Dermis microvascular lymphatic vessel endothelial cell (primary cell): ENCODE measurements at regions not wholly inside any gene's neighbourhood (a gene's known extent, or its start where the extent isn't known, plus 50 kb on each side); places are given as distances from the start of the nearest gene placed in this dataset.
"Not testable (repeated sequence)": the region's sequence is repeated elsewhere in the genome, so short reads cannot be mapped to it uniquely, and the experiment has no call there.

Experiments
- DNase-seq, 2 donors: peaks; one replicate each; pipeline versions ENCODE4 v3.0.0 to v3.0.0-alpha.2; 2010; ENCODE audit warnings: low read depth in 2 of 2

GRCh38 chr15:58295637-58296215, 136.1 kb upstream of the LIPC start:
- DNase-seq: no peak

DNA sequence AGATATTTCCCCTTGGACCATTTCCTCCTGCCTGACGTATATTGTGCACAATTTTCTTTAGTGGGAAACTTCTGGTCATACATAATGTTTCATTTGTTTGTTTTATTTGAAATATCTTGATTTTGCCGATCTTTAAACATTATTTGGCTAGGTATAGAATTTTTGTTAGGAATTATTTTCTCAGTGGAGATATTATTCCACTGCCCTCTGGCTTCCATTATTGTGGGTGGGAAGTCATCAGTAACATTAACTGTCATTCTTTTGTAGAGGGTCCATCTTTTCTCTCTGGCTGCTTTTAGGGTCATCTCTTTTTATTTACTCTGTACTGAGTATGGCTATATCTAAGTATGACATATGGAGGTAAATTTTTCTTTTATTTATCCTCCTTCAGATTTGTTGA, 135.5 kb upstream of the LIPC start:
- no peak for DNase-seq

DNA sequence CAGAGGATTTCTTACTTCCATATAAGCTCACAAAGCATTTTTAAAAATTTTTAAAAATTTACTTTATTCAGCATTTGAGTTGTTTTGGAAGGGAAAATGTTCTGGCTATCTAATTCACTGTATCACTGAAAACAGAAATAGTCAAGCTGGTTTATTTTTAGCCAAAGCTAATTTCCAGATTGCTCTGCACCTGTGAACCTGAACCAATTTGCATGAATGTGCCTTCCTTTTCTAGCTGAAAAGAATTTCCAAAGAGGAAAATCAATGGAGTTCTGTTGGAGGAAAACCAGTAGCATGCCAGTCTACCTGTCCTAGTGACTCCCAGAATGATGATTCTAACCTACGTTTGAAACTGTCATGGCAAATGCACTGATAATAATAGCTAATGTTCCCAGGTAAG, 134.2 kb upstream of the LIPC start:
- no peak for DNase-seq

DNA sequence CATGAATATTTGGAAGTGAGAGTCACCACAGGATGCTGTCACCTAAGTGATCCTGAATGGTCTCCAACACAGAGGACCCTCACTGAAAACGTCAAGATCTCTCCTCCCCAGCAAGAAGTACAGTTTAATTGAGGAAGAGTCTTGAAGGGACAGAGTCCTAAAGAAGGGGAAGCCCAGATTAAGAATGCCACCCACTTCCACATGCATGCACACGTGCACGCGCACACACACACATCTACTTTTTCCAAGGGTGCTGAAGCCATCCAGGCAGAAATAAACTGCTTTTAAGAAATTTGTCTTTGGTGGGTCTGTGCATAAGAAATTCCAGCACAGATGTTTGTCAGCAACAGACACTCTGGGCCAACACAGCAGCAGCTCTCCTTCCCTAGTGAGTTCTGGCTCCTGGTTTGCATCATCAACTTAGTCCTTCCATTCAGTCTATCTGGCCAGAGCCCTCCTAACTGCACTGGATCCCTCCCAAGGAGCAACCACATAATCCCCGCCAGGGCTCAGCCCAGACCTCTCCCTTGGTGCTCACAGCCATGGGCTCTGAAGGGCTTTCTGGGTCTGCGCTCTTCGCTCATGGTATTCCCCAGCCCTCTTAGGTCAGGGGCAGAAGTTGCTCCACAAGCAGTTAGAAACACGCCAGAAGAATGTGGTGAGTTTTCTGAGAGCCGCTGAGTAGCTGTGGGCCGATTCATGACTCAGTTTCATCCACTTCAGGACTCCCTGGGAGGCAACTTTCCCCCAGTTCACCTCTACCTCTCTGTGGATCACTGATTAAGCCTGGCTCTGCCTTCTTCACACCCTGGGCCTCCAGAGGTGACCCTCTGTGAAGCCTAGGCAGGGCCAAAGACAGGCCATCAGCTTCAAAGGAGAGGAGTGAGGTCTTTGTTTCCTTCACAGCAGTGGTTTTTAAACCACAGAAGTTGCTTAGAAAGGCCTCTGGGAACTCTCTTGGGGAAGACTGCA, 132.6 kb upstream of the LIPC start:
- no peak for DNase-seq

DNA sequence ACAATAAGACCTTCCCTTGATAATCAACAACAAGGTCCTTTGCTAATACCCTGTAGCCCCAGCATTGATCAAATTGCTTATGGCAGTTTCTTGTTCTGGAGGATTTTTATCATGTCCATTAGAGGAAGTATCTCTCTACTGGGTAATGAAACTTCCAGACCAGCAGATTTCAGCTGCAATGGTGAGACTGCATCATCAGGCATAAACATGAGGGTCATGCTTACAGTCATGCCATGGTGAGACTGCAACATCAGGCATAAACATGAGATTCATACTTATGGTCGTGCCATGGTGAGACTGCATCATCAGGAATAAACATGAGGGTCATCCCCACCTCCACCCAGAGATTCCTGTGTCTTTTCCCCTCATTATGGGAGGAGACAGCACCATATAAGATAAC, 129.0 kb upstream of the LIPC start:
- no peak for DNase-seq

GRCh38 chr15:58303236-58303635, 128.6 kb upstream of the LIPC start:
- no peak for DNase-seq

DNA sequence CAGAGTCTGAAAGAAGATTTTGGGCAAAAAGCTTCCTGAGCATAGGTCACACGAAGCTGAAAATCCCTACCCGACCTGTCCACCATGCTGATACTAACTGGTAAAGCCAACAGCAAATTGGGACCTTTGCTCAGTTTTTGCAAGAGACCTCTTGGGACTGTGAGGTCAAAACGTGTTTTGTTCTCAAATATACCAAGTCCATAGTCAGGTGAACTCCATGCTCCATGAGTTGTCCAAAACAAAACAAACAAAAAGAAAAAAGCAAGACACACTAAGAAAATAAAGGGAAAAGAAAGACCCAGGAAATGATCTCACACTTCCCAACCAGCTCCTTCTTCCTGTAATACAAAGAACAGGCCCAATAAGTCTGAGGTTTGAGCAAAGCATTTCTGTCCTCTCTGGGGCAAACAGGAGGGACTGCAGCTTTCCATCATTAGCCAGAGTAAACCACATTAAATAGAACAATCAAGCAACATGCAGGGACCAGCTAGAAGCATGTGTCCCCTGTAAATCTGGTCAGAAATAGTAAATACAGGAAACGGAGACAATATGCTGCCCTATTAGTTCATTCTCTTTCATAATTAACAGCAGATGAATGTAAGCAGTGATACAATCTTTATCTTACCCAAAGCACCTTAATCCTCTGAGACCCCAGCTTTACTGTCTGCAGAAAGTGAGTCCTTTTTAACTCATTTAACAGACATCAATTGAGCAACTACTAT, 125.0 kb upstream of the LIPC start:
- DNase-seq: no peak

- DNase-seq: no peak
Observed at GRCh38 chr15:58307313-58307961, 124.4 kb upstream of the LIPC start.

DNA sequence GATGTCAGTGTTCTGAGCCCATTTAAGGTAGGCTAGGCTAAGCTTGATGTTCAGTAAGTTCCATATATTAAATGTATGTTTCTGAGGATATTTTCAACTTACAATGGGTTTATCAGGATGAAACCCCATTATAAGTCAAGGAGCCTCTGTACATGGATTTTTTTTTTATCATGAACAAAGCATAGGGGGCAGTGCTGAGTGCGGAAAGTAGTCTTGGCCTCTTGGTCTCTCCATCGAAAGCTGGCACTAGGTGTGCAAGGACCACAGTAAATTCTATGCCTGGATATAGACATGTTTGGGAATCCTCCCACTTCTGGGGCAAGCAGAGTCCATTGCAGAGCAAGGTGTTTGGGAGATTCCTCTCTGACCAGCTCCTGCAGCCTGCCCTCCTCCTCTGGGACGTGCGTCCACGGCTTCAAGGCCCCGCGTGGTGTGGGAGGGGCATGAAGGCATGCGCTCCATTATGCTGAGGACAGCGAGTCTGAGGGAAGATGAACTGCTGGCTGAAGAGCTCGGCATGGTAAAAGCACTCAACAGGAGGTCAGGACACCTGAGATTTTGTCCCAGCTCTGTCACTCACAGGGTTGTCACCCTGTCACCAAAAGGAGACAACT, 122.9 kb upstream of the LIPC start:
- DNase-seq: no peak

GRCh38 chr15:58309963-58310928, 121.5 kb upstream of the LIPC start:
- no peak for DNase-seq

- DNase-seq: no peak
Observed at GRCh38 chr15:58311556-58311955, 120.2 kb upstream of the LIPC start.

- DNase-seq: no peak
Observed at GRCh38 chr15:58312031-58312430, 119.8 kb upstream of the LIPC start.

DNA sequence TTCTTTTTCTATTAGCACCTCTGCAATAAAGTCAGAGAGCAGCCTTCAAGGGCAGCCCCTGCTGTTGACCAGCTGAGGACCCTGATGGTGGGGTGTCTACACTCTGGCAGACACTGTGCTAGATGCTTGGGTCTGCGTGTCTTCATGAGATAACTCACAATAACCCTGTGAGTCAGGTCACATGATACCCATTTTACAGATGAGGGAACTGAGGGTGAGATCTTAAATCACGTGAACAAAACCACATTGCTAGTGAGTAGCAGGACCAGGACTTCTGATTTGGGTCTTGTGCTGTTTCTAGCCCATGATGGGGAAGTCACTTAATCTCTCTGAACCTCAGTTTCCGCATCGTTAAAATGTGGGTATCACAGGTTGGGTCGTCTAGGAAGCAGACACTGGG, 118.5 kb upstream of the LIPC start:
- no peak for DNase-seq

DNA sequence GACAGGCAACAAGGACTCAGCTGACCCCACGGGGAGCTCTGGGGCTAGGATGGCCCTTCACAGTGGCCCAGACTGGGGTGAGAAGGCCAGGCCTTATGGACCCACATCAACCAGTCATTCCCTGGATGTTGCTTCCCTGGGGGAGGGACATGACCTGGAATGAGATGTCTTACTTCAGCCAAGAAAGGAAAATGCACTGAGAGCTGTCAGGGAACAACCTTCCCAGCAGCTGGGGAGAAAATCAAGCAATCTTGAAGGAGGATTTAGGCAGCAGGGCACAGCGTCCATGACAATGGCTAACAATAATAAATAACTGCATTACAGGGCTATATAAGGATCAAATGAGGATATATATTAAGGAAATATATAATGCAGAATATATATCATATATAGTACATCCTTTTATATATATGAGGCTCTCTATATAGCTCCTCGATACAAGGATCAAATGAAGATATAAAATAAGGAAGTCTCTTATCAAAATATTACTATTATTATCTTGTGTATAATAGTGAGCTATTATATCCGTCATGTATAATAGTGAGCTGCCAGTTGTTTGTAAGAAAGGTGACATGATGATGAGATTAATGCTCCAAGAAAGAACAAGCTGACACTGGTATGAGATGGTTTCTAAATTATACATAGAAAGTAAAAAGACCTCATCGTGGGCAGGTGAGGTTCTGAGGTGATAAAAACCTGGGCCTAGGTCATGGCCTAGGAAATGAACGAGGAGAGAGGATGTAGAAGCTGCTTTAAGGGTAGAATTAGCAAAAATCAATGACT, 117.8 kb upstream of the LIPC start:
- no peak for DNase-seq

- no peak for DNase-seq
Observed at GRCh38 chr15:58314593-58315216, 117.1 kb upstream of the LIPC start.

- no peak for DNase-seq
Observed at GRCh38 chr15:58318517-58318916, 113.3 kb upstream of the LIPC start.

- no peak for DNase-seq
Observed at GRCh38 chr15:58321034-58321433, 110.8 kb upstream of the LIPC start.

DNA sequence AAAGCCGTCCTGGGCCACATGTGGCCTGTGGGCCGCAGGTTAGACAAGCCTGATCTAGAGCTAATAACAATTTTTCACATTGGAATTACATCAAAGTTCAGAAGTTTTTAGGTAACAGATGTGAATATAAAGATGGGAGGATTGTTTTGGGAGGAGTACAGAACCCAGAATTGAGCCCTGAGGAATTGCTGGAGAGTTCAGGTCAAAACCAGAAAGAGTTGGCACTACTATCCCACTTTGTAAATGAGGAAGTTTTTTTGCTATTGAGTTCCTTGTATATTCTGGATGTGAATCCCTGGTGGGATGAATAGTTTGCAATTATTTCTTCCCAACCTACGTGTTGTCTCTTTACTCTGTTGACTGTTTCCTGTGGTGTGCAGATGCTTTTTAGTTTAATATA, 109.5 kb upstream of the LIPC start:
- DNase-seq: no peak

DNA sequence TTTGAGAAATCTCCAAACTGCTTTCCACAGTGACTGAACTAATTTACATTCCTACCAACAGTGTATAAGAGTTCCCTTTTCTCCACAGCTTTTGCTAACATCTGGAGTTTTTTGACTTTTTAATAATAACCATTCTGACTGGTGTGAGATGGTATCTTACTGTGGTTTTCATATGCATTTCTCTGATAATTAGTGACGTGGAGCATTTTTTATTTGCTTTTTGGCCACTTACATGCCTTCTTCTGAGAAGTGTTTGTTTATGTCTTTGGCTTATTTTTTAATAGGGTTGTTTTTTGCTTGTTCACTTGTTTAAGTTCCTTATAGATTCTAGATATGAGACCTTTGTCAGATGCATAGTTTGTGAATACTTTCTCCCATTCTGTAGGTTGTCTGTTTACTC, 108.5 kb upstream of the LIPC start:
- not testable (repeated sequence) for DNase-seq
